ENCODE measurements at regions not wholly inside any gene's neighbourhood (a gene's known extent, or its start where the extent isn't known, plus 50 kb on each side); places are given as distances from the start of the nearest gene placed in this dataset.

DNA sequence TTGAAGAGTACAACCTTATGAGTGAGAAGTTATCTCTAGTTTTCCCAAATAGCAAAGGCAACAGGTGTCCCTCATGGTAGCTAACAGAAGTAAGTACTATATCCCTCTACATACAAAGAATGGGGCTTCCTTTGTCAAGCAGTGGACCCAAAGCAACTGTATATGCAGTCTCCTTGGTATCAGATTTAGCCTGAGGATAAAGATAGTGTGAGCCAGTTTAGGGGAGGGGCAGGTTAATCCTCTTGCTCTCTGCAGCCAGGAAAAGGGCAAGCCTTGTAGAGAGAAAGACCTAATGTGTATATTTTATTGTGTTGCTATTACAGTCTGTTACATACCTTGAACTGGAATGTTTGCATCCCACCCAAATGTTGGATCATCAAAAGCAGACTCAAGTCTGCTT, 117.9 kb upstream of the COL8A1 start:
- no peaks in the 10 kb centered on the region for H3K27me3 ChIP-seq (ENCODE audit: insufficient read depth, low read length)
- H3K4me1 ChIP-seq (ENCODE audit: insufficient read depth, low read length), result no peaks in the 10 kb centered on the region
- H3K36me3 ChIP-seq (ENCODE audit: insufficient read depth, low read length), result no peaks in the 10 kb centered on the region
- H3K9me3 ChIP-seq (ENCODE audit: insufficient read depth, low read depth, low read length), result no peaks in the 10 kb centered on the region
- no peak overlapping the region for H3K4me3 ChIP-seq (ENCODE audit: low read length)
- no peak overlapping the region for H3K9ac ChIP-seq (ENCODE audit: low read depth, low read length)
- H3K27ac ChIP-seq (ENCODE audit: low read depth, low read length), result no peak overlapping the region

GRCh38 chr3:99516936-99517335, 121.5 kb upstream of the COL8A1 start:
- H3K4me1 ChIP-seq (ENCODE audit: insufficient read depth, low read length), result no peaks in the 10 kb centered on the region
- H3K4me3 ChIP-seq (ENCODE audit: low read length), result no peak overlapping the region
- H3K36me3 ChIP-seq (ENCODE audit: insufficient read depth, low read length), result no peaks in the 10 kb centered on the region
- H3K27me3 ChIP-seq (ENCODE audit: insufficient read depth, low read length), result no peaks in the 10 kb centered on the region
- H3K27ac ChIP-seq (ENCODE audit: low read depth, low read length), result no peak overlapping the region
- no peaks in the 10 kb centered on the region for H3K9me3 ChIP-seq (ENCODE audit: insufficient read depth, low read depth, low read length)
- WGBS, result 91% methylated on average over 1 of the region's 1 CpG
- H3K9ac ChIP-seq (ENCODE audit: low read depth, low read length), result no peak overlapping the region

DNA sequence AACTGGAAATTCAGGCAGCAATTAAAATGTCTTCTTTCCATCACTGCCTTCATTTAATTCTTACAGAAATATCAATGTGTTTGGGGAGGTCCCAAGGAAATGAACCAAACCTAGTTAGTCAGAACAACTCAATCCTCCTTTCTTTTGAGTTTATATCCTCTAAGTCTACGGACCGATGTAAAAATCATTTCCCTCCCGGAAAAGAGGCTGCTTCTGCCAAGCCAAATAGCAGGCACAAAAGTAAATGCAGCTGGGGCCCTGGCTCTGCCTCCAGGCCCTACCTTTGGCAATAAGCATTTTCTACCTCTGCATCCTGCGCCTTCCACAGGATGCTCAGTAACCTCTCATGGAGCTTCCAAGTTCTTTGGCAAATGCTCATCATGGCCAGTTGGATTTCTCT, 122.5 kb upstream of the COL8A1 start:
- Histone ChIP-seq H3K36me3 (ENCODE audit: insufficient read depth, low read length) (no peaks in the 10 kb centered on the region), H3K4me1 (ENCODE audit: insufficient read depth, low read length) (no peaks in the 10 kb centered on the region), H3K4me3 (ENCODE audit: low read length) (no peak overlapping the region), H3K27ac (ENCODE audit: low read depth, low read length) (no peak overlapping the region), H3K9me3 (ENCODE audit: insufficient read depth, low read depth, low read length) (no peaks in the 10 kb centered on the region), H3K9ac (ENCODE audit: low read depth, low read length) (no peak overlapping the region), H3K27me3 (ENCODE audit: insufficient read depth, low read length) (no peaks in the 10 kb centered on the region)
- WGBS, result 95% methylated on average over 4 of the region's 4 CpGs

DNA sequence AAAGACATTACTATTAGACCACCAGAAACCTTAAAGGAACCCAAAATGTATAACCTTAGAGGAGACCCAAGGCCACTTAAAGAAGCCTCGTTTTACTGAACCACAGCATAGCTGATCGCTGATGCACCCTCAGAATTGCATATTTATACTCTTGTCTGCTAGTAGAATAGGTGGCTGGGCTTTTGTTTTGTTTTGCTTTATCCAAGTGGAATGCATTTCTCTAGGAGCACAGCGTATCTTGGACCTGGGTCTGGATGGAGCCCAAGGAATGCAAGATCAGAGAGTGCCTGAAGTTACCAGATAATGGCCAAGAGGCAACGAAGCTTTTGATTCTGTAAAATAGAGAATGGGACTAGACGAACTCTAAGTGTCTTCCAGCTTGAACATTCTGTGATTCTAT, 129.2 kb upstream of the COL8A1 start:
- no peaks in the 10 kb centered on the region for H3K36me3 ChIP-seq (ENCODE audit: insufficient read depth, low read length)
- WGBS, result 93% methylated on average over 5 of the region's 5 CpGs
- no peaks in the 10 kb centered on the region for H3K27me3 ChIP-seq (ENCODE audit: insufficient read depth, low read length)
- H3K9ac ChIP-seq (ENCODE audit: low read depth, low read length), result no peak overlapping the region
- H3K4me1 ChIP-seq (ENCODE audit: insufficient read depth, low read length), result no peaks in the 10 kb centered on the region
- H3K4me3 ChIP-seq (ENCODE audit: low read length), result no peak overlapping the region
- no peaks in the 10 kb centered on the region for H3K9me3 ChIP-seq (ENCODE audit: insufficient read depth, low read depth, low read length)
- H3K27ac ChIP-seq (ENCODE audit: low read depth, low read length), result no peak overlapping the region

DNA sequence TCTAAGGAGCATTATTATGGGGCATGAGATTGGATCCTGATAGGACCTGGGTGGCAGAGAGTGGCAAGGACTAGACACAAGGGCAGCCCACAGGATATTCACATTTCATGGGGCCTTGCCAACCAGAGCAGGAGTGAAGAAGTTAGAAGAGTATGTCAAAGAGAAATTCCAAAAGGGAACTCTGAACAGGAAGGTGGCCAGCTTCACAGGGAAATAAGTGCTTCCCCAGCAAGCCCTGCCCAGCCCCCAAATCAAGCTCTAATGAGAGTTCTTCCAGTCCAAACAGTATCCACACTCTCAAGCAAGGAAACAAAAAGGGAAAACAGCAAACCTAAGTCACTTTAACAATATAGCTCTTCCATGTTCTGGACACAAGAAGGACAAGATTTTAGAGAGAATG, 130.2 kb upstream of the COL8A1 start:
- Histone ChIP-seq H3K36me3 (ENCODE audit: insufficient read depth, low read length) (no peaks in the 10 kb centered on the region), H3K9me3 (ENCODE audit: insufficient read depth, low read depth, low read length) (no peaks in the 10 kb centered on the region), H3K4me3 (ENCODE audit: low read length) (no peak overlapping the region), H3K27ac (ENCODE audit: low read depth, low read length) (no peak overlapping the region), H3K9ac (ENCODE audit: low read depth, low read length) (no peak overlapping the region), H3K27me3 (ENCODE audit: insufficient read depth, low read length) (no peaks in the 10 kb centered on the region), H3K4me1 (ENCODE audit: insufficient read depth, low read length) (no peaks in the 10 kb centered on the region)

DNA sequence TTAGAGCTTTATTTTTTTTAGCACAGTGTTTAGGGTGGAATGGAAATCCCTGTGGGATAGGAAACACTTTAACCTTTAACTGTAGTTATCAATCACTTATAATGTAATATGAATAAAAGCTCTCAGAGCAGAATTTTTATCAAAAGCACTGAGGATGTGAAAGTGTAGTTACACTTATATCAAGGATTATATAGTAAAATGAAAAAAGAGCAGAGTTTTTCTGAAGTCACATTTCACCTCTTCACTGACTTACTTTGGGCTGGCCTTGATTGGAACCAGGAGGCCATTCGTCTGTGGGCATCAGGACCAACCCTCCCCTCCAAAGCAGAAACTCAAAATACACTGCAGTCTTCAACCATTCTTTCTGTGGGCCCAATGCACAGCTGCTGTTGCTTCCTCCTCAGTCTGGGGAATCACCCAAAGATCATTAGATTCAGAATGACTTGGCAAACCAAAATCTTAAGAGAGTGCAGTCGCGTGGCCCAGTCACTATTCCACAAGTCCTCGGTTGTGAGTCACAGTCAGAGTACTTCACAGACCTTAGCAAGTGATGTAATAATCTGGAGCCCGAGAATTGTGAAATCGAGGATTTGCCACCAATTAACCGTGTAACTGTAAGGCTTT, 132.6 kb upstream of the COL8A1 start:
- Histone ChIP-seq H3K9ac (ENCODE audit: low read depth, low read length) (no peak overlapping the region), H3K27ac (ENCODE audit: low read depth, low read length) (no peak overlapping the region), H3K36me3 (ENCODE audit: insufficient read depth, low read length) (no peaks in the 10 kb centered on the region), H3K4me3 (ENCODE audit: low read length) (no peak overlapping the region), H3K9me3 (ENCODE audit: insufficient read depth, low read depth, low read length) (no peaks in the 10 kb centered on the region), H3K4me1 (ENCODE audit: insufficient read depth, low read length) (no peaks in the 10 kb centered on the region), H3K27me3 (ENCODE audit: insufficient read depth, low read length) (no peaks in the 10 kb centered on the region)
- 95% methylated on average over 6 of the region's 7 CpGs for WGBS

- Histone ChIP-seq H3K4me3 (ENCODE audit: low read length) (no peak overlapping the region), H3K27me3 (ENCODE audit: insufficient read depth, low read length) (no peaks in the 10 kb centered on the region), H3K4me1 (ENCODE audit: insufficient read depth, low read length) (no peaks in the 10 kb centered on the region), H3K9ac (ENCODE audit: low read depth, low read length) (no peak overlapping the region), H3K36me3 (ENCODE audit: insufficient read depth, low read length) (no peaks in the 10 kb centered on the region), H3K9me3 (ENCODE audit: insufficient read depth, low read depth, low read length) (no peaks in the 10 kb centered on the region), H3K27ac (ENCODE audit: low read depth, low read length) (no peak overlapping the region)
- no CpG with 5 or more reads among the region's 1 CpG for WGBS
These were observed 133.2 kb upstream of the COL8A1 start for GRCh38 chr3:99505200-99505599.

- Histone ChIP-seq H3K27ac (ENCODE audit: low read depth, low read length) (no peak overlapping the region), H3K9me3 (ENCODE audit: insufficient read depth, low read depth, low read length) (no peaks in the 10 kb centered on the region), H3K9ac (ENCODE audit: low read depth, low read length) (no peak overlapping the region), H3K27me3 (ENCODE audit: insufficient read depth, low read length) (no peaks in the 10 kb centered on the region), H3K36me3 (ENCODE audit: insufficient read depth, low read length) (no peaks in the 10 kb centered on the region), H3K4me1 (ENCODE audit: insufficient read depth, low read length) (no peaks in the 10 kb centered on the region), H3K4me3 (ENCODE audit: low read length) (no peak overlapping the region)
- 89% methylated on average over 2 of the region's 2 CpGs for WGBS
These were observed 134.1 kb upstream of the COL8A1 start for GRCh38 chr3:99504258-99504657.

DNA sequence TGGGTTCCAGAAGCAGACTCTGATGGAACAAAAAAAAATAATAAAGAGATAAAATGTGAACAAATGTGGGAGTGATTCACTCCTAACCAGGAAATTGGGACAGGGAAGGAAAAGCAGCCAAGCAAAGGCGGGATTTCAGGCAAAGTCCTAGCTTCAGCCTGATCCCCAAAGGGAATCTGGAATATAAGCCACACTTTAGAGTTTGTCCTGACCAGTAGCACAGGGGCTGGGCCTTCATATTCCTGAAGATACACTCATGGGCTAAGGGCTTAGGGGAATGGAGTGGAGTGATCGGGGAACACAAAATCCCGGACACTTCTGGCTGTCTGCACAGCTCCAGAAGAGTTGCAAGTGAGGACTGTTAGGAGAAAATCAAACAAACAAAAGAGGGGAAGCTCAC, 135.0 kb upstream of the COL8A1 start:
- no peak overlapping the region for H3K9ac ChIP-seq (ENCODE audit: low read depth, low read length)
- no peaks in the 10 kb centered on the region for H3K27me3 ChIP-seq (ENCODE audit: insufficient read depth, low read length)
- H3K4me3 ChIP-seq (ENCODE audit: low read length), result no peak overlapping the region
- H3K36me3 ChIP-seq (ENCODE audit: insufficient read depth, low read length), result no peaks in the 10 kb centered on the region
- H3K4me1 ChIP-seq (ENCODE audit: insufficient read depth, low read length), result no peaks in the 10 kb centered on the region
- no peaks in the 10 kb centered on the region for H3K9me3 ChIP-seq (ENCODE audit: insufficient read depth, low read depth, low read length)
- WGBS, result 88% methylated on average over 3 of the region's 3 CpGs
- no peak overlapping the region for H3K27ac ChIP-seq (ENCODE audit: low read depth, low read length)

GRCh38 chr3:99502871-99503270, 135.5 kb upstream of the COL8A1 start:
- H3K36me3 ChIP-seq (ENCODE audit: insufficient read depth, low read length), result no peaks in the 10 kb centered on the region
- no peaks in the 10 kb centered on the region for H3K9me3 ChIP-seq (ENCODE audit: insufficient read depth, low read depth, low read length)
- no peak overlapping the region for H3K9ac ChIP-seq (ENCODE audit: low read depth, low read length)
- no peaks in the 10 kb centered on the region for H3K27me3 ChIP-seq (ENCODE audit: insufficient read depth, low read length)
- no peak overlapping the region for H3K27ac ChIP-seq (ENCODE audit: low read depth, low read length)
- no peaks in the 10 kb centered on the region for H3K4me1 ChIP-seq (ENCODE audit: insufficient read depth, low read length)
- no peak overlapping the region for H3K4me3 ChIP-seq (ENCODE audit: low read length)
- 86% methylated on average over 1 of the region's 1 CpG for WGBS

DNA sequence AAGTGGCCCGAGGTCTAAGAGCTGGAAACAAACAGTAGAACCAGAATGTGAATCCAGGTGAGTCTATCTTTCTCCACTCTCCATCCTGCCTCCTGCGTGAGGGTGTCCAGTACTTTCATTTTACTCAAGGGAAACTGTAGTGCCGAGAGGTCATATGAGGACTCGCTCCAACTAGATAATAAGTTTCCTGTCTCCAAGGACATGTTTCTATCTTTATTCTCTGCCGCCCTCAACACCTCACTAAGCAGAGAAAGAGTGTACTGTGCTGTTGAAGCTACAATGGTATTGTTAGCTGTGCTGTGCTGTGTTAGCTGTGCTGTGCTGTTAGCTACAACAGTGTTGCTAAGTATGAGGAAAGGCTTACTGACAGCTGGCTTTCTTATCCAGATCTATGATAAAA, 137.9 kb upstream of the COL8A1 start:
- Histone ChIP-seq H3K9me3 (ENCODE audit: insufficient read depth, low read depth, low read length) (no peaks in the 10 kb centered on the region), H3K4me3 (ENCODE audit: low read length) (no peak overlapping the region), H3K27me3 (ENCODE audit: insufficient read depth, low read length) (no peaks in the 10 kb centered on the region), H3K27ac (ENCODE audit: low read depth, low read length) (no peak overlapping the region), H3K9ac (ENCODE audit: low read depth, low read length) (no peak overlapping the region), H3K36me3 (ENCODE audit: insufficient read depth, low read length) (no peaks in the 10 kb centered on the region), H3K4me1 (ENCODE audit: insufficient read depth, low read length) (no peaks in the 10 kb centered on the region)
- 98% methylated on average over 5 of the region's 5 CpGs for WGBS

All from HUES64 (cell line).